CD4-positive, alpha-beta memory T cell (primary cell): ENCODE measurements at regions not wholly inside any gene's neighbourhood (a gene's known extent, or its start where the extent isn't known, plus 50 kb on each side); places are given as distances from the start of the nearest gene placed in this dataset.

Source experiments
- CTCF ChIA-PET: fragments of 350-600 bp; sonication (Branson Sonifier 250); formaldehyde crosslinking; loops from one replicate; lab custom pipeline; 2021; ENCODE audit warnings: inconsistent platforms; ENCODE audit not compliant: partially characterized antibody; lab: Charles Lee
- POLR2A ChIA-PET: fragments of 350-600 bp; sonication (Branson Sonifier 250); formaldehyde crosslinking; loops from one replicate; lab custom pipeline; 2021; ENCODE audit not compliant: partially characterized antibody; lab: Charles Lee
- DNase-seq, 5 donors: peaks; one replicate each; pipeline versions ENCODE4 v3.0.0 to v3.0.0-alpha.2; 2020 to 2022; ENCODE audit warnings: mixed read lengths in 1 of 5
- H3K27ac ChIP-seq: one replicate; pipeline ENCODE4 v1.7.0; 2013; ENCODE audit warnings: low read depth, low read length
- H3K27me3 ChIP-seq: 2 replicates; pipeline ENCODE4 v1.7.0; 2013; ENCODE audit warnings: mild to moderate bottlenecking, low read length, moderate library complexity; ENCODE audit not compliant: insufficient read depth
- H3K36me3 ChIP-seq: 2 replicates; pipeline ENCODE4 v1.7.0; 2013; ENCODE audit warnings: mild to moderate bottlenecking, low read length, moderate library complexity; ENCODE audit not compliant: insufficient read depth
- H3K4me1 ChIP-seq: 2 replicates; pipeline ENCODE4 v1.7.0; 2013; ENCODE audit warnings: mild to moderate bottlenecking, low read length, moderate library complexity; ENCODE audit not compliant: insufficient read depth
- H3K4me3 ChIP-seq, 2 donors: one replicate each; pipeline ENCODE4 v1.7.0; 2013; ENCODE audit warnings: low read length in 2 of 2, mild to moderate bottlenecking in 1 of 2
- H3K9me3 ChIP-seq, 2 donors: one replicate each; pipeline ENCODE4 v1.7.0; 2013; ENCODE audit warnings: low read length in 2 of 2, control low read depth in 1 of 2; ENCODE audit not compliant: control insufficient read depth in 1 of 2
- H3K27ac Mint-ChIP-seq, 7 donors: one replicate each; pipeline ENCODE4 v1.8.0; 2020 to 2021; ENCODE audit warnings: mixed read lengths in 7 of 7, mild to moderate bottlenecking in 6 of 7, inconsistent platforms in 3 of 7, moderate library complexity in 3 of 7
- H3K27me3 Mint-ChIP-seq, 2 donors: one replicate each; pipeline ENCODE4 v1.8.0; 2020 to 2021; ENCODE audit warnings: mixed read lengths in 2 of 2
- H3K36me3 Mint-ChIP-seq, 2 donors: one replicate each; pipeline ENCODE4 v1.8.0; 2020 to 2021; ENCODE audit warnings: mixed read lengths in 2 of 2, inconsistent platforms in 1 of 2, mild to moderate bottlenecking in 1 of 2
- H3K4me1 Mint-ChIP-seq, 4 donors: one replicate each; pipeline ENCODE4 v1.8.0; 2020 to 2021; ENCODE audit warnings: mixed read lengths in 4 of 4, mild to moderate bottlenecking in 1 of 4
- H3K4me3 Mint-ChIP-seq, 8 donors: one replicate each; pipeline ENCODE4 v1.8.0; 2020 to 2021; ENCODE audit warnings: mixed read lengths in 8 of 8, mild to moderate bottlenecking in 7 of 8, moderate library complexity in 6 of 8, inconsistent platforms in 3 of 8
- H3K9me3 Mint-ChIP-seq, 8 donors: one replicate each; pipeline ENCODE4 v1.8.0; 2020 to 2021; ENCODE audit warnings: mixed read lengths in 8 of 8, mild to moderate bottlenecking in 5 of 8, inconsistent platforms in 3 of 8, moderate library complexity in 1 of 8
- intact Hi-C: fragments of 100-400 bp; cut with micrococcal nuclease; formaldehyde crosslinking; loops from one replicate; pipeline ENCODE4 v1.15.1; 2023

GRCh38 chr5:17426104-17426749, 71.8 kb upstream of the TAF11L2 start:
- POLR2A ChIA-PET, result no interaction called here

GRCh38 chr5:17428176-17428800, 69.7 kb upstream of the TAF11L2 start:
- Histone ChIP-seq H3K9me3 (no peaks in the 10 kb centered on the region), H3K36me3 (no peaks in the 10 kb centered on the region), H3K27ac (no peak overlapping the region), H3K27me3 (no peaks in the 10 kb centered on the region), H3K4me1 (no peaks in the 10 kb centered on the region), H3K4me3 (no peak overlapping the region)
- H3K4me3 Mint-ChIP-seq, result no peak overlapping the region
- H3K27me3 Mint-ChIP-seq, result peaks cover 0 to 1% of the 10 kb centered on the region in 2 donors
- intact Hi-C loops, result no loop called here
- no peaks in the 10 kb centered on the region for H3K4me1 Mint-ChIP-seq
- DNase-seq, result no peak
- H3K36me3 Mint-ChIP-seq, result no peaks in the 10 kb centered on the region
- H3K9me3 Mint-ChIP-seq, result peaks cover 0 to 16% (median 10%) of the 10 kb centered on the region in 8 donors
- ChIA-PET POLR2A (no interaction called here), CTCF (no interaction called here)
- H3K27ac Mint-ChIP-seq, result no peak overlapping the region

More at GRCh38 chr5:17426104-17426749, 71.8 kb upstream of the TAF11L2 start:
- Mint-ChIP-seq H3K27me3 (peaks cover 0 to 1% of the 10 kb centered on the region in 2 donors), H3K4me3 (no peak overlapping the region), H3K36me3 (no peaks in the 10 kb centered on the region), H3K4me1 (no peaks in the 10 kb centered on the region), H3K27ac (no peak overlapping the region), H3K9me3 (peaks cover 0 to 16% (median 9%) of the 10 kb centered on the region in 8 donors)
- no peaks in the 10 kb centered on the region for H3K27me3 ChIP-seq
- H3K4me1 ChIP-seq, result no peaks in the 10 kb centered on the region
- no peaks in the 10 kb centered on the region for H3K36me3 ChIP-seq
- intact Hi-C loops, result no loop called here
- no peaks in the 10 kb centered on the region for H3K9me3 ChIP-seq
- no peak overlapping the region for H3K4me3 ChIP-seq
- CTCF ChIA-PET, result no interaction called here
- DNase-seq, result no peak
- no peak overlapping the region for H3K27ac ChIP-seq

GRCh38 chr5:17429353-17429752, 68.7 kb upstream of the TAF11L2 start:
- H3K36me3 ChIP-seq, result no peaks in the 10 kb centered on the region
- no peaks in the 10 kb centered on the region for H3K4me1 Mint-ChIP-seq
- ChIA-PET POLR2A (no interaction called here), CTCF (no interaction called here)
- no peaks in the 10 kb centered on the region for H3K27me3 Mint-ChIP-seq
- H3K27ac Mint-ChIP-seq, result no peak overlapping the region
- H3K27ac ChIP-seq, result no peak overlapping the region
- no peak overlapping the region for H3K4me3 Mint-ChIP-seq
- peaks cover 0 to 13% (median 5%) of the 10 kb centered on the region in 8 donors for H3K9me3 Mint-ChIP-seq
- intact Hi-C loops, result no loop called here
- DNase-seq, result no peak
- H3K4me1 ChIP-seq, result no peaks in the 10 kb centered on the region
- H3K9me3 ChIP-seq, result no peaks in the 10 kb centered on the region
- no peaks in the 10 kb centered on the region for H3K36me3 Mint-ChIP-seq
- H3K4me3 ChIP-seq, result no peak overlapping the region
- H3K27me3 ChIP-seq, result no peaks in the 10 kb centered on the region

GRCh38 chr5:17430241-17430640, 67.8 kb upstream of the TAF11L2 start:
- H3K9me3 ChIP-seq, result no peaks in the 10 kb centered on the region
- H3K36me3 Mint-ChIP-seq, result no peaks in the 10 kb centered on the region
- no peaks in the 10 kb centered on the region for H3K4me1 Mint-ChIP-seq
- intact Hi-C loops, result no loop called here
- no peak overlapping the region for H3K4me3 Mint-ChIP-seq
- CTCF ChIA-PET, result no interaction called here
- no peaks in the 10 kb centered on the region for H3K36me3 ChIP-seq
- DNase-seq, result no peak
- no peaks in the 10 kb centered on the region for H3K4me1 ChIP-seq
- POLR2A ChIA-PET, result no interaction called here
- no peaks in the 10 kb centered on the region for H3K27me3 Mint-ChIP-seq
- H3K4me3 ChIP-seq, result no peak overlapping the region
- no peaks in the 10 kb centered on the region for H3K27me3 ChIP-seq
- peaks cover 0 to 13% (median 5%) of the 10 kb centered on the region in 8 donors for H3K9me3 Mint-ChIP-seq
- no peak overlapping the region for H3K27ac ChIP-seq
- H3K27ac Mint-ChIP-seq, result no peak overlapping the region

GRCh38 chr5:17431272-17432050, 66.6 kb upstream of the TAF11L2 start:
- H3K27me3 Mint-ChIP-seq, result no peaks in the 10 kb centered on the region
- intact Hi-C loops, result no loop called here
- peaks cover 0 to 14% (median 7%) of the 10 kb centered on the region in 8 donors for H3K9me3 Mint-ChIP-seq
- Histone ChIP-seq H3K9me3 (no peaks in the 10 kb centered on the region), H3K36me3 (no peaks in the 10 kb centered on the region), H3K4me3 (no peak overlapping the region), H3K27me3 (no peaks in the 10 kb centered on the region), H3K4me1 (no peaks in the 10 kb centered on the region), H3K27ac (no peak overlapping the region)
- no peaks in the 10 kb centered on the region for H3K4me1 Mint-ChIP-seq
- no peak overlapping the region for H3K4me3 Mint-ChIP-seq
- DNase-seq, result no peak
- no peaks in the 10 kb centered on the region for H3K36me3 Mint-ChIP-seq
- no peak overlapping the region for H3K27ac Mint-ChIP-seq
- ChIA-PET POLR2A (no interaction called here), CTCF (no interaction called here)

GRCh38 chr5:17432569-17432968, 65.5 kb upstream of the TAF11L2 start:
- no peaks in the 10 kb centered on the region for H3K27me3 ChIP-seq
- ChIA-PET CTCF (no interaction called here), POLR2A (no interaction called here)
- no peak overlapping the region for H3K4me3 Mint-ChIP-seq
- no peak overlapping the region for H3K27ac ChIP-seq
- no peak overlapping the region for H3K27ac Mint-ChIP-seq
- no peak overlapping the region for H3K4me3 ChIP-seq
- no peaks in the 10 kb centered on the region for H3K9me3 ChIP-seq
- no peaks in the 10 kb centered on the region for H3K4me1 ChIP-seq
- intact Hi-C loops, result no loop called here
- peaks cover 0 to 5% (median 1%) of the 10 kb centered on the region in 4 donors for H3K4me1 Mint-ChIP-seq
- DNase-seq, result no peak
- H3K36me3 ChIP-seq, result no peaks in the 10 kb centered on the region
- H3K36me3 Mint-ChIP-seq, result no peaks in the 10 kb centered on the region
- H3K9me3 Mint-ChIP-seq, result peaks cover 0 to 17% (median 9%) of the 10 kb centered on the region in 8 donors
- H3K27me3 Mint-ChIP-seq, result no peaks in the 10 kb centered on the region

- H3K4me1 Mint-ChIP-seq, result peaks cover 0 to 5% (median 1%) of the 10 kb centered on the region in 4 donors
- POLR2A ChIA-PET, result no interaction called here
- peaks cover 0 to 18% (median 11%) of the 10 kb centered on the region in 8 donors for H3K9me3 Mint-ChIP-seq
- no peak overlapping the region for H3K27ac ChIP-seq
- H3K27me3 ChIP-seq, result no peaks in the 10 kb centered on the region
- CTCF ChIA-PET, result no interaction called here
- intact Hi-C loops, result no loop called here
- H3K9me3 ChIP-seq, result no peaks in the 10 kb centered on the region
- no peak overlapping the region for H3K4me3 ChIP-seq
- H3K4me3 Mint-ChIP-seq, result no peak overlapping the region
- DNase-seq, result no peak
- no peaks in the 10 kb centered on the region for H3K36me3 ChIP-seq
- H3K4me1 ChIP-seq, result no peaks in the 10 kb centered on the region
- no peaks in the 10 kb centered on the region for H3K27me3 Mint-ChIP-seq
- H3K36me3 Mint-ChIP-seq, result no peaks in the 10 kb centered on the region
- no peak overlapping the region for H3K27ac Mint-ChIP-seq
These were observed 64.6 kb upstream of the TAF11L2 start for GRCh38 chr5:17433406-17433805.
